ENCODE measurements at regions not wholly inside any gene's neighbourhood (a gene's known extent, or its start where the extent isn't known, plus 50 kb on each side); places are given as distances from the start of the nearest gene placed in this dataset.

GRCh38 chr6:25130518-25130917 is 148.7 kb upstream of the CARMIL1 start:
- TF ChIP-seq JARID2 (CRISPR knock-in tag; IDR thresholded peaks at IDR 0.05; ENCODE audit: insufficient replicate concordance) (no peak), SETDB1 (CRISPR knock-in tag; IDR thresholded peaks at IDR 0.05; ENCODE audit: borderline replicate concordance) (no peak), ESRRA (CRISPR knock-in tag; IDR thresholded peaks at IDR 0.05; ENCODE audit: low read depth) (no peak), USF2 (IDR thresholded peaks at IDR 0.05; ENCODE audit: low read depth, low read length) (no peak), USF2 (CRISPR knock-in tag; IDR thresholded peaks at IDR 0.05; ENCODE audit: borderline replicate concordance) (no peak), ZNF782 (CRISPR knock-in tag; IDR thresholded peaks at IDR 0.05; ENCODE audit: borderline replicate concordance) (no peak), TMF1 (CRISPR knock-in tag; IDR thresholded peaks at IDR 0.05; ENCODE audit: low read depth) (no peak), CTCF (CRISPR knock-in tag; IDR thresholded peaks at IDR 0.05) (no peak), ZFX (CRISPR knock-in tag; IDR thresholded peaks at IDR 0.05; ENCODE audit: low read depth) (no peak), ZBTB3 (CRISPR knock-in tag; IDR thresholded peaks at IDR 0.05; ENCODE audit: borderline replicate concordance, low read depth) (no peak), TCF12 (IDR thresholded peaks at IDR 0.05) (no peak), TCF12 (CRISPR knock-in tag; IDR thresholded peaks at IDR 0.05) (no peak), FOXJ3 (CRISPR knock-in tag; IDR thresholded peaks at IDR 0.05; ENCODE audit: borderline replicate concordance) (no peak)
